GM12874 (cell line): ENCODE measurements at regions not wholly inside any gene's neighbourhood (a gene's known extent, or its start where the extent isn't known, plus 50 kb on each side); places are given as distances from the start of the nearest gene placed in this dataset.

Experiments used
- TF ChIP-seq, protein P1 (sequence below): IDR thresholded peaks from 2 replicates; pipeline ENCODE4 v1.5.1; 2011; ENCODE audit warnings: low read depth, mild to moderate bottlenecking, control low read depth, low read length, moderate library complexity; ENCODE audit not compliant: insufficient read depth

DNA sequence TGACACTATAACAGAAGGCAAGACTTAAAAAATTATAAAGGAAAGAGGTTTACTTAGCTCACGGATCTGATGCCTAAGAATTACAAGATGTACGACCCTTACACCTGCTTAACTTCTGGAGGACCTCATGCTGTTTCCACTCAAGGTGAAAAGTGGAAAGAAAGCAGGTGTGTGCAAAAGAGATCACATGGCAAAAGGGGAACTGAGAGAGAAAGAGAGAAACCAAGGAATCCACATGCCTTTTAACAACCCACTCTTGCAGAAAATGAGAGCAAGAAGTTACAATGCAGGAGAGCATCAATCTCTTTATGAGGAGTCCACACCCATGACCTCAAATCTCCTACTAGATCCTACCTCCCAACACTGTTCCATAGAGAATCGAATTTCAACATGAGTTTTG lies 2382.2 kb downstream of the TP53TG3F start:
- TF ChIP-seq, protein P1, sequence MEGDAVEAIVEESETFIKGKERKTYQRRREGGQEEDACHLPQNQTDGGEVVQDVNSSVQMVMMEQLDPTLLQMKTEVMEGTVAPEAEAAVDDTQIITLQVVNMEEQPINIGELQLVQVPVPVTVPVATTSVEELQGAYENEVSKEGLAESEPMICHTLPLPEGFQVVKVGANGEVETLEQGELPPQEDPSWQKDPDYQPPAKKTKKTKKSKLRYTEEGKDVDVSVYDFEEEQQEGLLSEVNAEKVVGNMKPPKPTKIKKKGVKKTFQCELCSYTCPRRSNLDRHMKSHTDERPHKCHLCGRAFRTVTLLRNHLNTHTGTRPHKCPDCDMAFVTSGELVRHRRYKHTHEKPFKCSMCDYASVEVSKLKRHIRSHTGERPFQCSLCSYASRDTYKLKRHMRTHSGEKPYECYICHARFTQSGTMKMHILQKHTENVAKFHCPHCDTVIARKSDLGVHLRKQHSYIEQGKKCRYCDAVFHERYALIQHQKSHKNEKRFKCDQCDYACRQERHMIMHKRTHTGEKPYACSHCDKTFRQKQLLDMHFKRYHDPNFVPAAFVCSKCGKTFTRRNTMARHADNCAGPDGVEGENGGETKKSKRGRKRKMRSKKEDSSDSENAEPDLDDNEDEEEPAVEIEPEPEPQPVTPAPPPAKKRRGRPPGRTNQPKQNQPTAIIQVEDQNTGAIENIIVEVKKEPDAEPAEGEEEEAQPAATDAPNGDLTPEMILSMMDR, result no peak

DNA sequence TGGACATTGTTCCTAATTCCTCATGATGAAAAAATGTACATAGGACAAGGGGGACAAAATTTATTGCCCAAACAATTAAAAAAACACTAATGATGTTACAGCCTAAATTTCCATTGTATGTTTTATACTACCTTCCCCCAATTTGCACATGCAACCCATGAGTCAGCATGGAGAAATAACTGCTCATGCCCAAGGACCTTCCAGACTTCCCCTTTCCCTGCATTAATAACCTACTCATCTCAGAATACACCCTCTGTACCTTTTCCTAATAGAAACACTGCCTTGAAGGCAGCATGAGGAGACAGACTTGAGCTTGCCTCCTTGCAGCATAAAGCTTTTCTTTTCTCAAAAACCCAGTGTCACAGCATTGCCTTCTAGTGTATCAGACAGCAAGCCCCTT lies 2402.8 kb downstream of the TP53TG3F start:
- TF ChIP-seq, protein P1, result no peak

DNA sequence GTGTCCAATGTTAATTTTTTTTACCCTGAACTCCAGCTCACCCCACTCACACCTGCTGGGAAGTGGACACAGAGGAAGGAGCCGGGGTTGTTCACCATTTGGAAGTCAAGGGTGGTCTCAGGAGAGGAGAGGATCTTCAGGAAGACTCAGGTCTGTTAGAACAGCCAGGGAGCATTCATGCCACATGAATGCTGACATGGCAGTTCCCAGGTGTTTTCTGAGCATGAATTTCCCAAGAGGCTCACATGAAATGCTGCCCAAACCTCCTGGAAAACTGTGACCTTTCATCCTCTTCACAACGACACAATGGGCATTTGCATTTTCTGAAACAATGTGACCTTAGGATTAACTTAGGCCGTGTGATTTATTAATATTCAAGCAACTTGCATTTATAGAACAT lies 2409.2 kb downstream of the TP53TG3F start:
- TF ChIP-seq, protein P1, result no peak

DNA sequence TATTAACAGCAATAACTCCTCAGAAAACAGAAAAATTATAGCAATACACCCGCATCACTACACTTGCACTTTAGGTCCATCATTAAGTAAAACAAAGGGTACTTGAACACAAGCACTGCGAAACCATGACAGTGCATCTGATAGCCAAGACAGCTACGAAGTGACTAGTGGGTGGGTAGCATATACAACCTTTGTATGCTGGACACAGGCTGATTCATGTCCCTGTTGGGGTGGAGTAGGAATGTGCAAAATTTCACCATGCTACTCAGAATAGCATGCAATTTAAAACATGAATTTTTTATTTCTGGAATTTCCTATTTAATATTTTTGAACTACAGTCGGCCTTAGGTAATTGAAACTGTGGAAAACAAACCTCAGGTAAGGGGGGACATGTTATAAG lies 2414.1 kb downstream of the TP53TG3F start:
- TF ChIP-seq, protein P1, result no peak

DNA sequence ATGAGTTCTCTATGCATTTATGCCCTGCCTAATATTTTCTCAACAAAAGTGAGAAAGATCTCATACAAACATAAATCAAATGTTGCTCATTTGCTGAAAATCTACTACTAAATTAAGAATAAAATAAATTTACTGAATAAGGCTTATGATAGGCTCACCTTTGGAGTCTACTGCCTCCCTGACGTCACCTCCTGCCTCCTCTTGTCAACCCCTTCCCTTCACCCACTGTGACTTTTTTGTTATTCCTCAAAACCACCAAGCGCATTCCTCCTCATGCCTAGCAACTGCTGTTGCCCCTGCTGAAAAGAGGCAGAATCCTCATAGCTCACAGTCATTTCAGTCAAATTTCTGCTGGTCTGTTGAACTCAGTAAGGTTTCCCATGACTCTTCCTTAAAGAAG lies 2422.2 kb downstream of the TP53TG3F start:
- TF ChIP-seq, protein P1, result no peak

DNA sequence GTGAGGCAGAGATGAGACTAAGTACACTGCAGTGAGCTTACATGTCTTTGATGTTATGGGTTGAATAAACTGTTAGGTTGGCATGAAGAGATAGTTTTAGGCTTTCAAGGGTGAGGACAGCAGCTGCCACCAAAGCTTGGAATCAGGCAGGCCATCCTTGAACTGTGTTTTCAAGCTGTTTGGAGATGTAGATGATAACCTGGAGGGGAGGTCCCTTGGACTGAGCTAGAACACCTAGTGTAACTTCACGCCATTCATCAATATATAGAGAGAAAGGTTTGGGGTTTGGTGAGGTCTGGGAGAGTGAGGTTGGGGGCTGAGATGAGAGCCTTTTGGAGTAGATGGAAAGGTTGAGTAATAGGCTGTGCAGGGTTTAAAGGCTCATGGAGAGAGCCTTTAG lies 2447.0 kb downstream of the TP53TG3F start:
- TF ChIP-seq, protein P1, result no peak

DNA sequence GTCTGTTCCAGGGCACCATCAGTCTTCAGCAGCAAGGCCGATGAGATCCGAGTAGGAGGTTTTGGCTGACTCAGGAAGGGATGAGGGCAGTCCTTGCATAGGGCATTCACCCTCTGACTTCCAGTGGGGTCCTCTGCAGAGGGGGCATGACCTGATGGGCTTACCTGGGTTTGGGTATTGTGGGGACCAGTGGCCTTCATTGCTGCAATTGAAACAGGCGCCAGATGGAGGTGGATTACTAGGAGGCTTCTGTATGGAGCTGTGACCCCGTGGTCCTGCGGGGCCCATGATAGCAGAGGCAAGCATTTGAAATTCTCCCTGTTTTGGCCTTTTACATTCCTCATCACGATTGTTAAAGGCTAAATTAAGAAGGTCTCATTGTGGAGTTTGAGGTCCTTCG lies 2448.7 kb downstream of the TP53TG3F start:
- TF ChIP-seq, protein P1, result no peak

DNA sequence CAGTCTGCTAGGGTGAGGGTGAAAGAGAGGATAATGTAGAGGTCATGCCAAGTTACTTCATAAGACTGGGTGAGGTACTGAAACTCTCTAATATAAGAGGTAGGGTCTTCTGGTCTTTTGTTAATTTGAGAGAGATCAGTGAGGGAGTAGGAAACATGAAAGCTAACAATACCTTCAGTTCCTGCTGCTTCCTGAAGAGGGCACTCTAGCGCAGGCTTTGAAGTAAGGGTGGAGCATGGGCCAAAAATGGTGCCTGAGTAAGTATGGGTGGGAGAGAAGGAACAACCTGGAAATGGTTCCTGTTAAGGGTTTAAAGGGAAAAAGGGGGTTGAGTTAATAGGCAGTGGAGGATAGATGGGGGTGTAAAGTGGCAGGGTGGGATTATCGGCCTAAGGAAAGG lies 2449.5 kb downstream of the TP53TG3F start:
- TF ChIP-seq, protein P1, result no peak
